ENCODE measurements at regions not wholly inside any gene's neighbourhood (a gene's known extent, or its start where the extent isn't known, plus 50 kb on each side); places are given as distances from the start of the nearest gene placed in this dataset.

GRCh38 chr13:99045396-99045795, 67.5 kb upstream of the DOCK9 start:
- TF ChIP-seq CTCF (IDR thresholded peaks at IDR 0.05 in 4 of 5, conservative IDR thresholded peaks at IDR 0.05 in 1 of 5), result no peak
- no peak for TF ChIP-seq POLR2A (IDR thresholded peaks at IDR 0.05)

Measured in gastrocnemius medialis (tissue), 4 donors.